Loucy (cell line): ENCODE measurements at regions not wholly inside any gene's neighbourhood (a gene's known extent, or its start where the extent isn't known, plus 50 kb on each side); places are given as distances from the start of the nearest gene placed in this dataset.

ENCODE experiments used
- CTCF ChIP-seq: fragments of 200-600 bp; sonication (generic); conservative IDR thresholded peaks from 2 replicates; pipeline ENCODE4 v1.5.1; 2014; ENCODE audit warnings: mild to moderate bottlenecking, antibody characterized with exemption, low read length
- EZH2phosphoT487 ChIP-seq: fragments of 200-600 bp; IDR thresholded peaks from 2 replicates; pipeline ENCODE4 v1.6.1; 2018; ENCODE audit warnings: antibody characterized with exemption, mild to moderate bottlenecking, moderate library complexity, borderline replicate concordance

GRCh38 chr5:165573445-165573844, 2068.0 kb downstream of the MAT2B start:
- no peak for TF ChIP-seq CTCF
- no peak for TF ChIP-seq EZH2phosphoT487
